ENCODE measurements at regions not wholly inside any gene's neighbourhood (a gene's known extent, or its start where the extent isn't known, plus 50 kb on each side); places are given as distances from the start of the nearest gene placed in this dataset.

GRCh38 chr2:83015900-83016299, 1443.2 kb downstream of the SUCLG1 start:
- ATAC-seq (no peak), DNase-seq (ENCODE audit: low read depth in 1 of 2, low spot score in 1 of 2) (no peak), FAIRE-seq (no peak)
- H3K4me1 ChIP-seq = no peaks in the 10 kb centered on the region
- TF ChIP-seq RCOR1 (IDR thresholded peaks at IDR 0.05; ENCODE audit: low read depth, low read length) (no peak), MAX (IDR thresholded peaks at IDR 0.05) (no peak), FOSB (CRISPR knock-in tag; IDR thresholded peaks at IDR 0.05) (no peak), EHMT2 (IDR thresholded peaks at IDR 0.05; ENCODE audit: low read depth) (no peak), RAD21 (conservative IDR thresholded peaks at IDR 0.05 in 1 of 2, IDR thresholded peaks at IDR 0.05 in 1 of 2) (no peak), ELK1 (IDR thresholded peaks at IDR 0.05; ENCODE audit: low read depth, low read length) (no peak), CHD2 (IDR thresholded peaks at IDR 0.05; ENCODE audit: low read length, partially characterized antibody) (no peak), HEYL (CRISPR knock-in tag; IDR thresholded peaks at IDR 0.05) (no peak), FOXS1 (CRISPR knock-in tag; IDR thresholded peaks at IDR 0.05) (no peak), NPAS2 (CRISPR knock-in tag; IDR thresholded peaks at IDR 0.05; ENCODE audit: borderline replicate concordance) (no peak), MYC (IDR thresholded peaks at IDR 0.05; ENCODE audit: borderline replicate concordance, low read length) (no peak), HOXA7 (CRISPR knock-in tag; IDR thresholded peaks at IDR 0.05) (no peak), SREBF2 (IDR thresholded peaks at IDR 0.05) (no peak), CBX2 (IDR thresholded peaks at IDR 0.05; ENCODE audit: borderline replicate concordance, low read depth) (no peak), PHF8 (IDR thresholded peaks at IDR 0.05; ENCODE audit: borderline replicate concordance, low read depth) (no peak)
- TF ChIP-seq, protein P1, sequence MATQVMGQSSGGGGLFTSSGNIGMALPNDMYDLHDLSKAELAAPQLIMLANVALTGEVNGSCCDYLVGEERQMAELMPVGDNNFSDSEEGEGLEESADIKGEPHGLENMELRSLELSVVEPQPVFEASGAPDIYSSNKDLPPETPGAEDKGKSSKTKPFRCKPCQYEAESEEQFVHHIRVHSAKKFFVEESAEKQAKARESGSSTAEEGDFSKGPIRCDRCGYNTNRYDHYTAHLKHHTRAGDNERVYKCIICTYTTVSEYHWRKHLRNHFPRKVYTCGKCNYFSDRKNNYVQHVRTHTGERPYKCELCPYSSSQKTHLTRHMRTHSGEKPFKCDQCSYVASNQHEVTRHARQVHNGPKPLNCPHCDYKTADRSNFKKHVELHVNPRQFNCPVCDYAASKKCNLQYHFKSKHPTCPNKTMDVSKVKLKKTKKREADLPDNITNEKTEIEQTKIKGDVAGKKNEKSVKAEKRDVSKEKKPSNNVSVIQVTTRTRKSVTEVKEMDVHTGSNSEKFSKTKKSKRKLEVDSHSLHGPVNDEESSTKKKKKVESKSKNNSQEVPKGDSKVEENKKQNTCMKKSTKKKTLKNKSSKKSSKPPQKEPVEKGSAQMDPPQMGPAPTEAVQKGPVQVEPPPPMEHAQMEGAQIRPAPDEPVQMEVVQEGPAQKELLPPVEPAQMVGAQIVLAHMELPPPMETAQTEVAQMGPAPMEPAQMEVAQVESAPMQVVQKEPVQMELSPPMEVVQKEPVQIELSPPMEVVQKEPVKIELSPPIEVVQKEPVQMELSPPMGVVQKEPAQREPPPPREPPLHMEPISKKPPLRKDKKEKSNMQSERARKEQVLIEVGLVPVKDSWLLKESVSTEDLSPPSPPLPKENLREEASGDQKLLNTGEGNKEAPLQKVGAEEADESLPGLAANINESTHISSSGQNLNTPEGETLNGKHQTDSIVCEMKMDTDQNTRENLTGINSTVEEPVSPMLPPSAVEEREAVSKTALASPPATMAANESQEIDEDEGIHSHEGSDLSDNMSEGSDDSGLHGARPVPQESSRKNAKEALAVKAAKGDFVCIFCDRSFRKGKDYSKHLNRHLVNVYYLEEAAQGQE (IDR thresholded peaks at IDR 0.05) = no peak
- TF ChIP-seq, protein P2, sequence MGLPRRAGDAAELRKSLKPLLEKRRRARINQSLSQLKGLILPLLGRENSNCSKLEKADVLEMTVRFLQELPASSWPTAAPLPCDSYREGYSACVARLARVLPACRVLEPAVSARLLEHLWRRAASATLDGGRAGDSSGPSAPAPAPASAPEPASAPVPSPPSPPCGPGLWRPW (IDR thresholded peaks at IDR 0.05) = no peak
- TF ChIP-seq, protein P3, sequence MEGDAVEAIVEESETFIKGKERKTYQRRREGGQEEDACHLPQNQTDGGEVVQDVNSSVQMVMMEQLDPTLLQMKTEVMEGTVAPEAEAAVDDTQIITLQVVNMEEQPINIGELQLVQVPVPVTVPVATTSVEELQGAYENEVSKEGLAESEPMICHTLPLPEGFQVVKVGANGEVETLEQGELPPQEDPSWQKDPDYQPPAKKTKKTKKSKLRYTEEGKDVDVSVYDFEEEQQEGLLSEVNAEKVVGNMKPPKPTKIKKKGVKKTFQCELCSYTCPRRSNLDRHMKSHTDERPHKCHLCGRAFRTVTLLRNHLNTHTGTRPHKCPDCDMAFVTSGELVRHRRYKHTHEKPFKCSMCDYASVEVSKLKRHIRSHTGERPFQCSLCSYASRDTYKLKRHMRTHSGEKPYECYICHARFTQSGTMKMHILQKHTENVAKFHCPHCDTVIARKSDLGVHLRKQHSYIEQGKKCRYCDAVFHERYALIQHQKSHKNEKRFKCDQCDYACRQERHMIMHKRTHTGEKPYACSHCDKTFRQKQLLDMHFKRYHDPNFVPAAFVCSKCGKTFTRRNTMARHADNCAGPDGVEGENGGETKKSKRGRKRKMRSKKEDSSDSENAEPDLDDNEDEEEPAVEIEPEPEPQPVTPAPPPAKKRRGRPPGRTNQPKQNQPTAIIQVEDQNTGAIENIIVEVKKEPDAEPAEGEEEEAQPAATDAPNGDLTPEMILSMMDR (IDR thresholded peaks at IDR 0.05) = no peak
- H3K27ac ChIP-seq = no peak overlapping the region
- ChIA-PET CTCF (no interaction called here), POLR2A (no interaction called here)
- H3K9me3 ChIP-seq = peaks cover 10% of the 10 kb centered on the region; the same call in 2 of the 3 replicates
- WGBS (ENCODE audit: missing lambda C conversion rate) = 88% methylated on average over 1 of the region's 1 CpG
- no peak overlapping the region for H3K4me3 ChIP-seq
- no peak overlapping the region for H3K4me2 ChIP-seq

- ATAC-seq (no peak), DNase-seq (ENCODE audit: low read depth in 1 of 2, low spot score in 1 of 2) (no peak), FAIRE-seq (no peak)
- TF ChIP-seq ZC3H11A (IDR thresholded peaks at IDR 0.05) (no peak), HOXB13 (CRISPR knock-in tag; IDR thresholded peaks at IDR 0.05; ENCODE audit: low read depth) (no peak), HDAC2 (IDR thresholded peaks at IDR 0.05) (no peak)
- Histone ChIP-seq H3K4me1 (no peaks in the 10 kb centered on the region), H3K4me3 (no peak overlapping the region), H3K4me2 (no peak overlapping the region), H3K27ac (no peak overlapping the region), H3K9me3 (peaks cover 14% of the 10 kb centered on the region; the same call in 2 of the 3 replicates)
- CTCF ChIA-PET = no interaction called here
- POLR2A ChIA-PET = no interaction called here
- 5% methylated on average over 2 of the region's 2 CpGs for WGBS (ENCODE audit: missing lambda C conversion rate)
Observed at GRCh38 chr2:83015035-83015715, 1443.9 kb downstream of the SUCLG1 start.
